GM10266 (cell line): ENCODE measurements at regions not wholly inside any gene's neighbourhood (a gene's known extent, or its start where the extent isn't known, plus 50 kb on each side); places are given as distances from the start of the nearest gene placed in this dataset.

Experiments used
- DNase-seq: peaks from one replicate; pipeline ENCODE4 v3.0.0; 2012; ENCODE audit errors: extremely low spot score
- TF ChIP-seq, protein P1 (sequence below): IDR thresholded peaks from 2 replicates; pipeline ENCODE4 v1.5.1; 2012; ENCODE audit warnings: mild to moderate bottlenecking, low read depth; ENCODE audit not compliant: control insufficient read depth, insufficient read depth; ENCODE audit errors: missing control alignments

GRCh38 chr2:180364719-180365118, 357.6 kb upstream of the CWC22 start:
- TF ChIP-seq, protein P1, sequence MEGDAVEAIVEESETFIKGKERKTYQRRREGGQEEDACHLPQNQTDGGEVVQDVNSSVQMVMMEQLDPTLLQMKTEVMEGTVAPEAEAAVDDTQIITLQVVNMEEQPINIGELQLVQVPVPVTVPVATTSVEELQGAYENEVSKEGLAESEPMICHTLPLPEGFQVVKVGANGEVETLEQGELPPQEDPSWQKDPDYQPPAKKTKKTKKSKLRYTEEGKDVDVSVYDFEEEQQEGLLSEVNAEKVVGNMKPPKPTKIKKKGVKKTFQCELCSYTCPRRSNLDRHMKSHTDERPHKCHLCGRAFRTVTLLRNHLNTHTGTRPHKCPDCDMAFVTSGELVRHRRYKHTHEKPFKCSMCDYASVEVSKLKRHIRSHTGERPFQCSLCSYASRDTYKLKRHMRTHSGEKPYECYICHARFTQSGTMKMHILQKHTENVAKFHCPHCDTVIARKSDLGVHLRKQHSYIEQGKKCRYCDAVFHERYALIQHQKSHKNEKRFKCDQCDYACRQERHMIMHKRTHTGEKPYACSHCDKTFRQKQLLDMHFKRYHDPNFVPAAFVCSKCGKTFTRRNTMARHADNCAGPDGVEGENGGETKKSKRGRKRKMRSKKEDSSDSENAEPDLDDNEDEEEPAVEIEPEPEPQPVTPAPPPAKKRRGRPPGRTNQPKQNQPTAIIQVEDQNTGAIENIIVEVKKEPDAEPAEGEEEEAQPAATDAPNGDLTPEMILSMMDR = no peak
- no peak for DNase-seq

- no peak for DNase-seq
Measured at GRCh38 chr2:180360283-180360618, 353.2 kb upstream of the CWC22 start.

DNA sequence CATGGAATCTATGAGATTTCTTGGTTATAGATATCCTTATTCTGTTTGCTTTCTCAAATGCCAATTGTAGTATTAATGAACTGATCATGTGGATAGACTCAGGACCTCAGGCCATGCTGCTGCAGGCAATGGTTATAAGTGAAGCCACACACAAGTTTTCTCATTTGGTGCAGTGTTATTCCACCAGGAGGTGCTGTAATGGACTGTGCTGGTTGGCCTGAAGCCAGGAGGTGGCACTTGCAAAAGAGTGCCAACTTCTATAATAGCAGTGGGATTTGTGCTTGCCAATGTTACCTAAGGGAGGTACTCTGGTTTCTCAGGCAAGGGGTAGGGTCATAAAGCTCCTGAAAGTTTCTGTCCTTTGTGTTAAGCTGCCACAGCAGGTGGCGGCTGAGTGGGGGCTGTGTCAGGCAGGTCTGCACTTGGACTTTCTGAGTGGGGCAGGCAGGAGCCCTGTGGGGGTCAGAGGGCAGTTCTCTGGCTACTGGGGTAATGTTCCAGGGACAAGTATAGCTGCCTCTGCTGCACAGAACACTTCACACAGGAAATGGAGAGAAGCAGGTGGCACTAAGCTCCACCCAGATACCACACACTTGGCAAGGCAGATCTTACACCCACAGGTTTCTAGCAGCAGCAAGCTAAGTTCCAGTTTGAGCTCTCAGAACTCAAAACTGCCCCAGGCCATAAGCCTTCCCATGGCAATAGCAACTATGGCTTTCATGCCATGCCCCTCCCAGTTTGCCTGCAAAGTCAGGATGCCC, 352.6 kb upstream of the CWC22 start:
- TF ChIP-seq, protein P1 = no peak
- DNase-seq = no peak

More at GRCh38 chr2:180360283-180360618, 353.2 kb upstream of the CWC22 start:
- TF ChIP-seq, protein P1 = no peak

DNA sequence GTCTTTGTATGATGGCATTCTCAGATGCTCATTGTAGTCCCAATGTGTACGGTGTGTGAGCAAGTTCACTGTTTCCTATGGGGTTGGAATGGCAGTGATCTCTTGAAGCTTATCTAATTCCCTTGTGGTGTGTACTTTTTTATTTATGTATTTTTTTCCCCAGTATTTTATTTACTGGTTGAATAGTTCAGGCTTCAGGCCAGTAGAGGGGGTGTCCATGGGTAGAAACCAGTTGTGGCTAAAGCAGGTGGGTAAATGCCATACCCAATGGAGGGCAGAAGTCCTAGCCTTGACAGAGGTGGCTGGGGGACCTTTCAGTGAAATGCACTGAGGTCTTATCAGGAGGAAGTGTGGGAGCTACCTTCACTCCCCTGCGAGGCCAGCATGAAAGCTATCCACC, 351.4 kb upstream of the CWC22 start:
- DNase-seq = no peak
- TF ChIP-seq, protein P1 = no peak

GRCh38 chr2:180356676-180357075, 349.6 kb upstream of the CWC22 start:
- DNase-seq = no peak
- TF ChIP-seq, protein P1 = no peak

GRCh38 chr2:180352620-180353019, 345.5 kb upstream of the CWC22 start:
- TF ChIP-seq, protein P1 = no peak
- no peak for DNase-seq

GRCh38 chr2:180349809-180350208, 342.7 kb upstream of the CWC22 start:
- TF ChIP-seq, protein P1 = no peak
- no peak for DNase-seq
